Omental fat pad (tissue), 3 donors: ENCODE measurements at regions not wholly inside any gene's neighbourhood (a gene's known extent, or its start where the extent isn't known, plus 50 kb on each side); places are given as distances from the start of the nearest gene placed in this dataset.

Experiments
- ATAC-seq: fragments of 150-250 bp; one replicate; pipeline ENCODE4 v1.9.1; 2016; ENCODE audit warnings: mild to moderate bottlenecking, moderate library complexity; ENCODE audit not compliant: low FRiP score
- DNase-seq: peaks from one replicate; pipeline ENCODE4 v3.0.0-alpha.2; 2019; ENCODE audit warnings: low spot score
- CTCF ChIP-seq, 3 donors: fragments of 450-650 bp; IDR thresholded peaks; one replicate each; pipeline ENCODE4 v1.5.1; 2016 to 2017; ENCODE audit warnings: antibody characterized with exemption in 3 of 3, mild to moderate bottlenecking in 3 of 3, moderate library complexity in 2 of 3

DNA sequence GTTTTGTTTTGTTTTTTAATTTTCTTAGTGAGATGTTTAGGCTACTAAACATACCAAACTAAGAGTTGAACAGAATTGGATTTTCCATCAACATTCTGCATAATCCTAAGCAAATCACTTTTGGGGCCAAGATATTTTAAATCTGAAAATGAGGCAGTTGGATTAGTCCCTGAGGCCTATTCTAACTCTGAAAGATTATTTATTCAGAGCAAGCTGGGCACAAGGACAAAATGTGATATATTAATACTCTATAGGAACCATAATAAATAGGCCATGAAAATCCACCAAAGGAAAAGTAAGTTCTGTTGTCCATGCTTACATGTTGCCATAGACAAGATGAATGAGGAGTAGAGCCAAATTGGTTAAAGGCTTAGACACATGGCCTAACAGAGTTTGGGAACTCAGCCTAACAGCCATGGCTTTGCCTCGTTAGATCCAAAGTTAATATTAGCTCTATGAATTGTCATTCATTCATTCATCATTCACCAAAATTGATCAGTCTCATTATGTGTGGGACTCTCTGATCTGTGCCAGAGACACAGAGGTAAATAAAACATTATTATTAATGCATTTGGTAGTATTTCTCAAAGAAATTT, 183.5 kb downstream of the SCG2 start:
- ATAC-seq = no peak
- no peak for TF ChIP-seq CTCF (IDR thresholded peaks at IDR 0.05)
- DNase-seq = no peak

DNA sequence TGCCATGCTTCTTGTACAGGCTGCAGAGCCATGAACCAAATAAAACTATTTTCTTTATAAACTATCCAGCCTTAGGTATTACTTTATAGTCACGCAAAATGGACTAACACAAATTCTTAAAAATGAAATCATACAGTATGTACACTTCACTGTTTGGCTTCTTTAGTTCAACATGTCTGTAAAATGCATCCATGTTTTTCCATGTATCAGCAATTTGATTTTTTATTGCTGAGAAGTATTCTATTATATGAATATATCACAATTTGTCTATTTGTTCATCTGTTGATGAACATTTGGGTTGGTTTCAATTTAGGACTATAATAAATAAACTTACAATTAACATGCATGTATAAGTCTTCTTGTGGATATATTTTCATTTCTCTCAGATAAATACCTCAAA, 182.1 kb downstream of the SCG2 start:
- ATAC-seq (no peak), DNase-seq (no peak)
- no peak for TF ChIP-seq CTCF (IDR thresholded peaks at IDR 0.05)

- DNase-seq = no peak
- no peak for TF ChIP-seq CTCF (IDR thresholded peaks at IDR 0.05)
- ATAC-seq = no peak
These were observed 170.7 kb downstream of the SCG2 start for GRCh38 chr2:223431479-223431878.

- no peak for TF ChIP-seq CTCF (IDR thresholded peaks at IDR 0.05)
- ATAC-seq = no peak
- no peak for DNase-seq
These were observed 168.7 kb downstream of the SCG2 start for GRCh38 chr2:223433461-223433860.

DNA sequence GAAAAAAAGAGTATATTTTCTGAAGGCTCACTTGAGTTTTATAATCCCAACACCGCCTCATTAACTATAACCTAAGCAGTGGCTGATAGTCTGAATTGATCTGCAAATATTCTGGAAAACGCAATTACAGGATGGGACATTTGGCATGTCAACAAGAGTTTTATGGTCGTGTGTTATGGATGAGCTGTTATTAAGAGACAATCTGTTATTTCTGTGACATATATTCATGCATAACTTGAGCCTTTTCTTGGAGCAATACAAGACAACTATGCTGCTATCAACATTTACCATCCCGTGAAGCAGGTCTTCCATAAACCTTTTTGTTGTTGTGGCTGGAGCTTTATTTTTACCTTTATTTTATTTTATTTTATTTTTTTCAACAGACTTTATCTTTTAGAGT, 164.4 kb downstream of the SCG2 start:
- TF ChIP-seq CTCF (IDR thresholded peaks at IDR 0.05) = no peak
- ATAC-seq (no peak), DNase-seq (no peak)

DNA sequence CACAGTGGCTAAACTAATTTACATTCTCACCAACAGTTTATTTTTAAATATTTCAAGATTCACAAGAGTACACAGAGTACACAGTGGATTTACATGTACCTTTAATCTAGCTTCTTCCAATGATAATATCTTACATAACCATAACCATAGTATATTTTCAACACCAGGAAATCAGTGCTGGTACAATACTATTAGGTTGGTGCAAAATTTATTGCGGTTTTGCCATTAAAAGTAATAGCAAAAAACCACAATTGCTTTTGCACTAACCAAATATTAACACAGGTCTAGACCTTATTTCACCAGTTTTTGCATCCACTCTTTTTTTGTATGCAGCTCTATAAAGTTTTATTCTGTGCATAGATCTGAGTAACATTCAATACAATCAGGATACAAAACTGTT, 163.0 kb downstream of the SCG2 start:
- DNase-seq (no peak), ATAC-seq (no peak)
- no peak for TF ChIP-seq CTCF (IDR thresholded peaks at IDR 0.05)

DNA sequence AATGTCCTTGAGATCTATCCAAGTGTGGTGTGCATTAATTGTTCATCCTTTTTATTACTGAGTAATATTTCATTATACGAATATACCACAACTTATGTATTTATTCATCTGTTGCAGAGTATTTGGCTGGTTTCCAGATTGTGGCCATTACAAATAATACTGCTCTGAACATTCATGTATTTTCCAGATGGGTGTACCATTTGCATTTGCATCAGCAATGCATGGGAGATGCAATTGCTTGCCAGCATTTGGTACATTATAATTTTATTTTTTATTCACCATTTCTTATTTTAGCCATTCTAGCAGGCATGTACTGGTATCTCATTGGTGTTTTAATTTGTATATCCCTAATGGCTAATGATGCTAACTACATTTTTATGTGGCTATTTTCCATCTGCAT, 162.4 kb downstream of the SCG2 start:
- ATAC-seq (no peak), DNase-seq (no peak)
- no peak for TF ChIP-seq CTCF (IDR thresholded peaks at IDR 0.05)
